ENCODE measurements at regions not wholly inside any gene's neighbourhood (a gene's known extent, or its start where the extent isn't known, plus 50 kb on each side); places are given as distances from the start of the nearest gene placed in this dataset.

GRCh38 chr1:17883136-17883535 is 128.0 kb downstream of the ACTL8 start:
- no peak for TF ChIP-seq CTCF (IDR thresholded peaks at IDR 0.05; ENCODE audit: control extremely low read depth in 1 of 3, insufficient read depth in 1 of 3, low read depth in 1 of 3, low read length in 3 of 3)
- TF ChIP-seq, protein P1, sequence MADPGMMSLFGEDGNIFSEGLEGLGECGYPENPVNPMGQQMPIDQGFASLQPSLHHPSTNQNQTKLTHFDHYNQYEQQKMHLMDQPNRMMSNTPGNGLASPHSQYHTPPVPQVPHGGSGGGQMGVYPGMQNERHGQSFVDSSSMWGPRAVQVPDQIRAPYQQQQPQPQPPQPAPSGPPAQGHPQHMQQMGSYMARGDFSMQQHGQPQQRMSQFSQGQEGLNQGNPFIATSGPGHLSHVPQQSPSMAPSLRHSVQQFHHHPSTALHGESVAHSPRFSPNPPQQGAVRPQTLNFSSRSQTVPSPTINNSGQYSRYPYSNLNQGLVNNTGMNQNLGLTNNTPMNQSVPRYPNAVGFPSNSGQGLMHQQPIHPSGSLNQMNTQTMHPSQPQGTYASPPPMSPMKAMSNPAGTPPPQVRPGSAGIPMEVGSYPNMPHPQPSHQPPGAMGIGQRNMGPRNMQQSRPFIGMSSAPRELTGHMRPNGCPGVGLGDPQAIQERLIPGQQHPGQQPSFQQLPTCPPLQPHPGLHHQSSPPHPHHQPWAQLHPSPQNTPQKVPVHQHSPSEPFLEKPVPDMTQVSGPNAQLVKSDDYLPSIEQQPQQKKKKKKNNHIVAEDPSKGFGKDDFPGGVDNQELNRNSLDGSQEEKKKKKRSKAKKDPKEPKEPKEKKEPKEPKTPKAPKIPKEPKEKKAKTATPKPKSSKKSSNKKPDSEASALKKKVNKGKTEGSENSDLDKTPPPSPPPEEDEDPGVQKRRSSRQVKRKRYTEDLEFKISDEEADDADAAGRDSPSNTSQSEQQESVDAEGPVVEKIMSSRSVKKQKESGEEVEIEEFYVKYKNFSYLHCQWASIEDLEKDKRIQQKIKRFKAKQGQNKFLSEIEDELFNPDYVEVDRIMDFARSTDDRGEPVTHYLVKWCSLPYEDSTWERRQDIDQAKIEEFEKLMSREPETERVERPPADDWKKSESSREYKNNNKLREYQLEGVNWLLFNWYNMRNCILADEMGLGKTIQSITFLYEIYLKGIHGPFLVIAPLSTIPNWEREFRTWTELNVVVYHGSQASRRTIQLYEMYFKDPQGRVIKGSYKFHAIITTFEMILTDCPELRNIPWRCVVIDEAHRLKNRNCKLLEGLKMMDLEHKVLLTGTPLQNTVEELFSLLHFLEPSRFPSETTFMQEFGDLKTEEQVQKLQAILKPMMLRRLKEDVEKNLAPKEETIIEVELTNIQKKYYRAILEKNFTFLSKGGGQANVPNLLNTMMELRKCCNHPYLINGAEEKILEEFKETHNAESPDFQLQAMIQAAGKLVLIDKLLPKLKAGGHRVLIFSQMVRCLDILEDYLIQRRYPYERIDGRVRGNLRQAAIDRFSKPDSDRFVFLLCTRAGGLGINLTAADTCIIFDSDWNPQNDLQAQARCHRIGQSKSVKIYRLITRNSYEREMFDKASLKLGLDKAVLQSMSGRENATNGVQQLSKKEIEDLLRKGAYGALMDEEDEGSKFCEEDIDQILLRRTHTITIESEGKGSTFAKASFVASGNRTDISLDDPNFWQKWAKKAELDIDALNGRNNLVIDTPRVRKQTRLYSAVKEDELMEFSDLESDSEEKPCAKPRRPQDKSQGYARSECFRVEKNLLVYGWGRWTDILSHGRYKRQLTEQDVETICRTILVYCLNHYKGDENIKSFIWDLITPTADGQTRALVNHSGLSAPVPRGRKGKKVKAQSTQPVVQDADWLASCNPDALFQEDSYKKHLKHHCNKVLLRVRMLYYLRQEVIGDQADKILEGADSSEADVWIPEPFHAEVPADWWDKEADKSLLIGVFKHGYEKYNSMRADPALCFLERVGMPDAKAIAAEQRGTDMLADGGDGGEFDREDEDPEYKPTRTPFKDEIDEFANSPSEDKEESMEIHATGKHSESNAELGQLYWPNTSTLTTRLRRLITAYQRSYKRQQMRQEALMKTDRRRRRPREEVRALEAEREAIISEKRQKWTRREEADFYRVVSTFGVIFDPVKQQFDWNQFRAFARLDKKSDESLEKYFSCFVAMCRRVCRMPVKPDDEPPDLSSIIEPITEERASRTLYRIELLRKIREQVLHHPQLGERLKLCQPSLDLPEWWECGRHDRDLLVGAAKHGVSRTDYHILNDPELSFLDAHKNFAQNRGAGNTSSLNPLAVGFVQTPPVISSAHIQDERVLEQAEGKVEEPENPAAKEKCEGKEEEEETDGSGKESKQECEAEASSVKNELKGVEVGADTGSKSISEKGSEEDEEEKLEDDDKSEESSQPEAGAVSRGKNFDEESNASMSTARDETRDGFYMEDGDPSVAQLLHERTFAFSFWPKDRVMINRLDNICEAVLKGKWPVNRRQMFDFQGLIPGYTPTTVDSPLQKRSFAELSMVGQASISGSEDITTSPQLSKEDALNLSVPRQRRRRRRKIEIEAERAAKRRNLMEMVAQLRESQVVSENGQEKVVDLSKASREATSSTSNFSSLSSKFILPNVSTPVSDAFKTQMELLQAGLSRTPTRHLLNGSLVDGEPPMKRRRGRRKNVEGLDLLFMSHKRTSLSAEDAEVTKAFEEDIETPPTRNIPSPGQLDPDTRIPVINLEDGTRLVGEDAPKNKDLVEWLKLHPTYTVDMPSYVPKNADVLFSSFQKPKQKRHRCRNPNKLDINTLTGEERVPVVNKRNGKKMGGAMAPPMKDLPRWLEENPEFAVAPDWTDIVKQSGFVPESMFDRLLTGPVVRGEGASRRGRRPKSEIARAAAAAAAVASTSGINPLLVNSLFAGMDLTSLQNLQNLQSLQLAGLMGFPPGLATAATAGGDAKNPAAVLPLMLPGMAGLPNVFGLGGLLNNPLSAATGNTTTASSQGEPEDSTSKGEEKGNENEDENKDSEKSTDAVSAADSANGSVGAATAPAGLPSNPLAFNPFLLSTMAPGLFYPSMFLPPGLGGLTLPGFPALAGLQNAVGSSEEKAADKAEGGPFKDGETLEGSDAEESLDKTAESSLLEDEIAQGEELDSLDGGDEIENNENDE (IDR thresholded peaks at IDR 0.05; ENCODE audit: insufficient replicate concordance, low read length), result no peak
- no peak for TF ChIP-seq POLR2A (IDR thresholded peaks at IDR 0.05; ENCODE audit: control extremely low read depth in 1 of 2, low read depth in 2 of 2, low read length in 2 of 2)
- TF ChIP-seq CREB1 (IDR thresholded peaks at IDR 0.05), result no peak
- no peak for TF ChIP-seq JUN (IDR thresholded peaks at IDR 0.05; ENCODE audit: low read depth, low read length)
- no peak for TF ChIP-seq TCF12 (IDR thresholded peaks at IDR 0.05; ENCODE audit: low read depth, low read length)
